Posterior vena cava (tissue), 2 donors: ENCODE measurements at regions not wholly inside any gene's neighbourhood (a gene's known extent, or its start where the extent isn't known, plus 50 kb on each side); places are given as distances from the start of the nearest gene placed in this dataset.

Experiments
- DNase-seq: peaks from one replicate; pipeline ENCODE4 v3.0.0-alpha.2; 2020; ENCODE audit warnings: low spot score
- intact Hi-C, 2 donors: fragments of 100-400 bp; cut with DNase I; formaldehyde crosslinking; loops; one replicate each; pipeline versions ENCODE4 v1.14.1 to v1.14.2; 2022 to 2023
- donor health status: DM: yes; HTN: yes; CAD: no.
- donor health status: DM: yes; HTN: yes; CAD: no.

DNA sequence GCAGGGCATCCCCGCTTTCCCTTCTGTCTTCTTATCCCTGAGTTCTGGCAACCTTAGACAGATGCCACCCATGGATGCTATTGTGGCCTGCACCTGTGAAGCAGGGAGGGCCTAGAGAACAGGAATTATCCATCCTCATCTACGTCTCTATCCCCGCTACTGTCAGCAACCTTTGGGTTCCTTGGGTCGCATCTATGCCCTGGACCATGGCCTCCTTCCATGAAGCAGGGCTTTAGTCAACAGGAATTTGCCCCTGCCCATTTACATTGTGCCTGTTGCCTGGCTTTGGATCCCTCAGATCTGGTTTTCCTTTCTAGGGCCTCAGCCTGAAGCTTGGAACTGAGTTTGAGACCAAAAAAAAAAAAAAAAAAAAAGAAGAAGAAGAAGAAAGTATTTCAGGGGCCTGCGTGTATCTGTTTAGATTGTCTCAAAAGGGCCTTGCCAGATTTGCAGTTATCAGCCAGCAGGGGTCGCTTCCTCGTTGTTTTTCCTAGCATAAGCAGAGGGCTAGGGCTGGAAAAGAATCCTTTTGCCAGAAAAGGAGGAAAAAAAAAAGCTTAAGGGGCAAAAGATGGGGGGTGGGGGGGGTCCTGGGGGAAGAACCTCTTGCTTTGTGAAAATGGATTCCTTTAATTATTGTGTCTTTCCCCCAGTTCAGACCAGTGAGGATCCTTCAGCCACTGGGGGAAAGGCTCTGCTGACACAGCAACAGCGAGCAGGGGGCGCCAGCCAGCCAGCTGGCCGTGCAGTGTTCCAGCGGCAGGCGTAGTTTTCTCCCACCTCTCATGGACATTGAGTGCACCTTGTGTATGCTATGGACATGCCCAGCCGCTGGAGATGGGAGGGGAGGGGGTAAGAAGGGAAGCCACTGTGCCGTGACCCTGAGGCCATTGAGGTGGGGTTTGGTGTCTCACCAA, 65.7 kb upstream of the ALDH1L1 start:
- DNase-seq = peak; percentile 82
- intact Hi-C loops = loop anchor here in 1 of 2 donors (2.0 kb wide), 1 partner anchor 143 kb away; no protein-coding TSS in a partner anchor
